ENCODE measurements at regions not wholly inside any gene's neighbourhood (a gene's known extent, or its start where the extent isn't known, plus 50 kb on each side); places are given as distances from the start of the nearest gene placed in this dataset.

DNA sequence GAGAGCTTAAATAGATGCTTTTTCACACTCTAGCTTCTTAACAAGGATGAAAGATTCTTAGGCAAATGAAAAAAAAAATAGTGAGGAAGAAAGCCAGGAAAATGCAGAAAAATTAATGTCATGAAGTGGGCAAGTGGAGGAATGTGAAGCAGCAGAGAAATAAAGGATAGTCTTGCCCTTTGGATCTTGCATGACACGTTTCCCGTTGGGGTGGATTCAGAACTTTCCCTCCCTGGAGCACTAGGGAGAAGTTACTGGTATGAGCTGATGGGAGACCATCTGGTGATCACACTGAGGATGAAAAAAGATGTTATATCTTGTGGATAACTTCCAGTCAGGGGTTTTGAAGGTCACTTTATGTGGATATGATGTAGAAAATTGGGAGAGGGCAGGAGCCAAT lies 361.8 kb upstream of the ROPN1 start:
- no peak overlapping the region for H3K9ac ChIP-seq
- H3K27me3 ChIP-seq (ENCODE audit: insufficient read depth, low read depth) = no peaks in the 10 kb centered on the region
- no peak overlapping the region for H3K27ac ChIP-seq
- TF ChIP-seq, protein P1, sequence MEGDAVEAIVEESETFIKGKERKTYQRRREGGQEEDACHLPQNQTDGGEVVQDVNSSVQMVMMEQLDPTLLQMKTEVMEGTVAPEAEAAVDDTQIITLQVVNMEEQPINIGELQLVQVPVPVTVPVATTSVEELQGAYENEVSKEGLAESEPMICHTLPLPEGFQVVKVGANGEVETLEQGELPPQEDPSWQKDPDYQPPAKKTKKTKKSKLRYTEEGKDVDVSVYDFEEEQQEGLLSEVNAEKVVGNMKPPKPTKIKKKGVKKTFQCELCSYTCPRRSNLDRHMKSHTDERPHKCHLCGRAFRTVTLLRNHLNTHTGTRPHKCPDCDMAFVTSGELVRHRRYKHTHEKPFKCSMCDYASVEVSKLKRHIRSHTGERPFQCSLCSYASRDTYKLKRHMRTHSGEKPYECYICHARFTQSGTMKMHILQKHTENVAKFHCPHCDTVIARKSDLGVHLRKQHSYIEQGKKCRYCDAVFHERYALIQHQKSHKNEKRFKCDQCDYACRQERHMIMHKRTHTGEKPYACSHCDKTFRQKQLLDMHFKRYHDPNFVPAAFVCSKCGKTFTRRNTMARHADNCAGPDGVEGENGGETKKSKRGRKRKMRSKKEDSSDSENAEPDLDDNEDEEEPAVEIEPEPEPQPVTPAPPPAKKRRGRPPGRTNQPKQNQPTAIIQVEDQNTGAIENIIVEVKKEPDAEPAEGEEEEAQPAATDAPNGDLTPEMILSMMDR (conservative IDR thresholded peaks at IDR 0.05; ENCODE audit: low read depth, low read length) = no peak
- no peak overlapping the region for H2AFZ ChIP-seq (ENCODE audit: low read depth)
- no peaks in the 10 kb centered on the region for H3K36me3 ChIP-seq (ENCODE audit: insufficient read depth)
- no peak overlapping the region for H3K4me2 ChIP-seq
- no peaks in the 10 kb centered on the region for H3K79me2 ChIP-seq (ENCODE audit: insufficient read depth, low read depth)
- no peak overlapping the region for H3K4me3 ChIP-seq (IDR thresholded peaks at IDR 0.05; ENCODE audit: insufficient read depth, low read depth, low read length)
- no peaks in the 10 kb centered on the region for H4K20me1 ChIP-seq (ENCODE audit: insufficient read depth)
- H3K4me1 ChIP-seq (ENCODE audit: low read depth, poor library complexity, severe bottlenecking) = no peaks in the 10 kb centered on the region

DNA sequence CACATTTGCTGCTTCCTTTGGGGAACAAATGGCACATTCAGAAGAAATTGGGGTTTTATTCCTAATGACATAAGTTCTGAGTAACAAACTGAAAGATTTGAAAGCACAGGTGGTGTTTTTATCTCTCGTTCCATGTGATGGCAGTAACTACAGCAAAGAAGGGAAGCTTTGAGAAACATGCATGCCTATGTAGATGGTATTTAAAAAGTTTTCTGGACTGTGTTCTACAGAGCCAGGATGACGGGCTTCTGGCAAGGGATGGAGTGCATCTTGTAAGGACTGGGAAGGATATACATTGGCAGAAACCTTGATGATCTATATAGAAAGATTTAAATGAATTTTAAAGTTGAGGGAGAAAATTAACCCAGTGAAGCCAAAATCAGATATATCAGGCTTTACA lies 362.2 kb upstream of the ROPN1 start:
- no peak overlapping the region for H3K4me3 ChIP-seq (IDR thresholded peaks at IDR 0.05; ENCODE audit: insufficient read depth, low read depth, low read length)
- H3K9ac ChIP-seq = no peak overlapping the region
- H3K36me3 ChIP-seq (ENCODE audit: insufficient read depth) = no peaks in the 10 kb centered on the region
- H2AFZ ChIP-seq (ENCODE audit: low read depth) = no peak overlapping the region
- no peaks in the 10 kb centered on the region for H4K20me1 ChIP-seq (ENCODE audit: insufficient read depth)
- TF ChIP-seq, protein P1 (conservative IDR thresholded peaks at IDR 0.05; ENCODE audit: low read depth, low read length) = no peak
- H3K27me3 ChIP-seq (ENCODE audit: insufficient read depth, low read depth) = no peaks in the 10 kb centered on the region
- H3K4me2 ChIP-seq = no peak overlapping the region
- no peaks in the 10 kb centered on the region for H3K4me1 ChIP-seq (ENCODE audit: low read depth, poor library complexity, severe bottlenecking)
- H3K79me2 ChIP-seq (ENCODE audit: insufficient read depth, low read depth) = no peaks in the 10 kb centered on the region
- no peak overlapping the region for H3K27ac ChIP-seq

DNA sequence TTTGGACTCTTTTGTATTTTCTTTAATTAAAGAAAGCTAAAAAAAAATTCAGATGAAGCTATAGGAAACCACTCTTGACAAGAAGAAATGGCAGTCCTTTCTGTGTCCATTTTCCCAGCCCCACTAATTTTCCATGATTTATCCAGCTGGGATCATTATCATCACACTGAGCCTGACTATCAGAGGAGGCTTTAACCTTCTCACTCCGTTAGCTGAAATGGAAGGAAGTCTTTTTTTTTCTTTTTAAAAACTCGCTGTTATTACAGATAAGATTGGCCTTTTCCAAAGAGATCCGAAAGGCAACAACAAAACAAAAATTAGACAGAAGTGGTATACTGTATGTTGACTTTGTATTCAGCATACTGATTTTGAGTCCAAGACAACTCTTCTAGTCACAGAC lies 366.2 kb upstream of the ROPN1 start:
- H3K4me3 ChIP-seq (IDR thresholded peaks at IDR 0.05; ENCODE audit: insufficient read depth, low read depth, low read length) = no peak overlapping the region
- H3K9ac ChIP-seq = no peak overlapping the region
- H3K27me3 ChIP-seq (ENCODE audit: insufficient read depth, low read depth) = no peaks in the 10 kb centered on the region
- no peaks in the 10 kb centered on the region for H3K4me1 ChIP-seq (ENCODE audit: low read depth, poor library complexity, severe bottlenecking)
- H3K36me3 ChIP-seq (ENCODE audit: insufficient read depth) = no peaks in the 10 kb centered on the region
- TF ChIP-seq, protein P1 (conservative IDR thresholded peaks at IDR 0.05; ENCODE audit: low read depth, low read length) = no peak
- no peaks in the 10 kb centered on the region for H3K79me2 ChIP-seq (ENCODE audit: insufficient read depth, low read depth)
- no peak overlapping the region for H3K4me2 ChIP-seq
- H2AFZ ChIP-seq (ENCODE audit: low read depth) = no peak overlapping the region
- H3K27ac ChIP-seq = no peak overlapping the region
- no peaks in the 10 kb centered on the region for H4K20me1 ChIP-seq (ENCODE audit: insufficient read depth)

DNA sequence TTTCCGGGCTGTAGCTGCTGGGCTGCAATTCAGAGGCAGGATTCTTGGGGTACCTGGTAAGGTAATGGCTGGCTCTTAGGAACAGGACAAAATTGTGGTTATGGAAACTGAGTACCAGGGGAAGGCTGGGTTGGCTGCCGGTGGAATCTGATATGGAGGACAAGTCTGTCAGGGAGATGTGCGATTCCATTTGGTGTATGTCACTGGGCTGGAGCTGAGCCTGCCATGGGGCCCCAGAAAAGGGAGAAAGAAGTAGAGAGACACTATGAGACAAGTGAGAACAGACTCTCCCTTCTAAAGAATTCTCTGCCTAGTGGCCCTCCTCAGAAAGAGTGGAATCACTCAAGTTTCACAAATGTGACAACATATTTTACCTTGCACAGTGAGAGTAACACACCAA lies 368.2 kb upstream of the ROPN1 start:
- H3K27ac ChIP-seq = no peak overlapping the region
- no peak overlapping the region for H3K9ac ChIP-seq
- H3K27me3 ChIP-seq (ENCODE audit: insufficient read depth, low read depth) = no peaks in the 10 kb centered on the region
- TF ChIP-seq, protein P1 (conservative IDR thresholded peaks at IDR 0.05; ENCODE audit: low read depth, low read length) = no peak
- H3K4me1 ChIP-seq (ENCODE audit: low read depth, poor library complexity, severe bottlenecking) = no peaks in the 10 kb centered on the region
- no peak overlapping the region for H2AFZ ChIP-seq (ENCODE audit: low read depth)
- no peak overlapping the region for H3K4me2 ChIP-seq
- no peaks in the 10 kb centered on the region for H4K20me1 ChIP-seq (ENCODE audit: insufficient read depth)
- no peaks in the 10 kb centered on the region for H3K36me3 ChIP-seq (ENCODE audit: insufficient read depth)
- H3K4me3 ChIP-seq (IDR thresholded peaks at IDR 0.05; ENCODE audit: insufficient read depth, low read depth, low read length) = no peak overlapping the region
- H3K79me2 ChIP-seq (ENCODE audit: insufficient read depth, low read depth) = no peaks in the 10 kb centered on the region

DNA sequence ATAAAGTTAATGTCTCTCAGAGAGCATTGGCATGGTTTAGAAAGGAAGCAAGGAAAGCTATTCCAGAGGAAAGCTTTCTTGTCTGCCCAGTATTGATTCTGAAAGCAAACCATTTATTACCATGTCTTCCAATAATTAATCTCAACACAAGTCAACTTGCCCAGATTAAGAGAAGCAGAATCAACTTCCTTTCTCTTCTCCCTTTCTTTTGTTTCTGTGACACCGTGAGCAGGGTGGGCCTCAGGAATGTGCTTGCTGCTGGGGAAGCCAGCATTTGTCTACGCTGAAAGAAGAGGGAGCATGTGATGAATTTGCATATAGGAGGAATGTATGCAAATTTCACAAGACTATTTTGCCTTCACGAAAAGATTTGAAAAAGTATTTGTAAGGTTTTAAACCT lies 368.6 kb upstream of the ROPN1 start:
- Histone ChIP-seq H2AFZ (ENCODE audit: low read depth) (no peak overlapping the region), H3K4me1 (ENCODE audit: low read depth, poor library complexity, severe bottlenecking) (no peaks in the 10 kb centered on the region), H4K20me1 (ENCODE audit: insufficient read depth) (no peaks in the 10 kb centered on the region), H3K4me3 (IDR thresholded peaks at IDR 0.05; ENCODE audit: insufficient read depth, low read depth, low read length) (no peak overlapping the region), H3K79me2 (ENCODE audit: insufficient read depth, low read depth) (no peaks in the 10 kb centered on the region), H3K36me3 (ENCODE audit: insufficient read depth) (no peaks in the 10 kb centered on the region), H3K27ac (no peak overlapping the region), H3K4me2 (no peak overlapping the region), H3K9ac (no peak overlapping the region), H3K27me3 (ENCODE audit: insufficient read depth, low read depth) (no peaks in the 10 kb centered on the region)
- TF ChIP-seq, protein P1 (conservative IDR thresholded peaks at IDR 0.05; ENCODE audit: low read depth, low read length) = no peak

Data from KMS-11 (cell line).